ENCODE measurements at regions not wholly inside any gene's neighbourhood (a gene's known extent, or its start where the extent isn't known, plus 50 kb on each side); places are given as distances from the start of the nearest gene placed in this dataset.
"Not testable (repeated sequence)": the region's sequence is repeated elsewhere in the genome, so short reads cannot be mapped to it uniquely, and the experiment has no call there.

GRCh38 chr22:11017108-11017507, 4510.9 kb upstream of the OR11H1 start:
- not testable (repeated sequence) for DNase-seq (ENCODE audit: low spot score)

DNA sequence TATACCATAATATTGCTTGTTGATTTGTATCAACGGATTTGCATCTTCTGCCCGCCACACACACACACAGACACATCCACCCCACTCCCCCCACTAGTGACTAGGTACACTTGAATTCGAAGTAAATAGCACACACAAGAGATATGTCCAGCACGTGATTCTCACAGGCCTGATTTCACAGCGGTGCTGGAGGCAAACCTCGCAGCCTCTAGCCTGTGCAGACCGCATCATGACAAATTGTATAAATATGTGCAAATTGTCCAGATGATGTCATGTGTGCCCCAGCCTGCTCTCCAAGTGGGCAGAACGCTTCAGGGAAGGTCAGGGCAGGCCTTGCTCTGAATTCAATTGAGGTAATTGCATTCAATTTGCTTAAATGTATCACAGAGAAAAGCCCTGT, 4507.5 kb upstream of the OR11H1 start:
- not testable (repeated sequence) for DNase-seq (ENCODE audit: low spot score)

DNA sequence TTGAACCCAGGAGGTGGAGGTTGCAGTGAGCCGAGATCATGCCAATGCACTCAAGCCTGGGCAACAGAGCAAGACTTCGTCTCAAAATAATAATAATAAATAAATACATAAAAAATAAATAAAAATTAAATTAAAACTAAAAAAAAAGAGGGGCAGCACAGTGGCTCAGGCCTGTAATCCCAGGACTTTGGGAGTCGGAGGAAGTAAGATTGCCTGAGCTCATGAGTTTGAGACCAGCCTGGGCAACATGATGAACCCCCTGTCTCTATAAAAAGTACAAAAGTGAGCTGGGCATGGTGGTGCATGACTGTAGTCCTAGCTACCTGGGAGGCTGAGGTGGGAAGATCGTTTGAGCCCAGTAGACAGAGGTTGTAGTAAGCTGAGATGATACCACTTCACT, 4501.5 kb upstream of the OR11H1 start:
- peak; percentile 11 for DNase-seq (ENCODE audit: low spot score)

- DNase-seq (ENCODE audit: low spot score), result not testable (repeated sequence)
Observed at GRCh38 chr22:11027064-11027463, 4500.9 kb upstream of the OR11H1 start.

GRCh38 chr22:11027532-11027931, 4500.5 kb upstream of the OR11H1 start:
- peak; percentile 53 for DNase-seq (ENCODE audit: low spot score)

GRCh38 chr22:11028180-11028579, 4499.8 kb upstream of the OR11H1 start:
- DNase-seq (ENCODE audit: low spot score), result peak; percentile 48

- peak; percentile 55 for DNase-seq (ENCODE audit: low spot score)
Observed at GRCh38 chr22:11029534-11029933, 4498.5 kb upstream of the OR11H1 start.

DNA sequence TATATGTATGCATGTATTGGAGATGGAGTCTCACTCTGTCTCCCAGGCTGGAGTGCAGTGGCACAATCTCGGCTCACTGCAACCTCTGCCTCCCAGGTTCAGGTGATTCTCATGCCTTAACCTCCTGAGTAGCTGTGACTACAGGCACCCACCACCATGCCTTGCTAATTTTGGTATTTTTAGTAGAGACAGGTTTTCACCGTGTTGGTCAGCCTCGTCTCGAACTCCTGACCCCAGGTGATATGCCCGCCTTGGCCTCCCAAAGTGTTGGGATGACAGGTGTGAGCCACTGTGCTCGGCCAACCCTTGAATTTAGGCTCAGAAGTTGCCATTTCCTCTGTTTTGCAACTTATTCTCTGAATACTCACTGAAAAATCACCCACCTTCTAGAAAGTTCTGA, 4498.0 kb upstream of the OR11H1 start:
- DNase-seq (ENCODE audit: low spot score), result peak; percentile 55

DNA sequence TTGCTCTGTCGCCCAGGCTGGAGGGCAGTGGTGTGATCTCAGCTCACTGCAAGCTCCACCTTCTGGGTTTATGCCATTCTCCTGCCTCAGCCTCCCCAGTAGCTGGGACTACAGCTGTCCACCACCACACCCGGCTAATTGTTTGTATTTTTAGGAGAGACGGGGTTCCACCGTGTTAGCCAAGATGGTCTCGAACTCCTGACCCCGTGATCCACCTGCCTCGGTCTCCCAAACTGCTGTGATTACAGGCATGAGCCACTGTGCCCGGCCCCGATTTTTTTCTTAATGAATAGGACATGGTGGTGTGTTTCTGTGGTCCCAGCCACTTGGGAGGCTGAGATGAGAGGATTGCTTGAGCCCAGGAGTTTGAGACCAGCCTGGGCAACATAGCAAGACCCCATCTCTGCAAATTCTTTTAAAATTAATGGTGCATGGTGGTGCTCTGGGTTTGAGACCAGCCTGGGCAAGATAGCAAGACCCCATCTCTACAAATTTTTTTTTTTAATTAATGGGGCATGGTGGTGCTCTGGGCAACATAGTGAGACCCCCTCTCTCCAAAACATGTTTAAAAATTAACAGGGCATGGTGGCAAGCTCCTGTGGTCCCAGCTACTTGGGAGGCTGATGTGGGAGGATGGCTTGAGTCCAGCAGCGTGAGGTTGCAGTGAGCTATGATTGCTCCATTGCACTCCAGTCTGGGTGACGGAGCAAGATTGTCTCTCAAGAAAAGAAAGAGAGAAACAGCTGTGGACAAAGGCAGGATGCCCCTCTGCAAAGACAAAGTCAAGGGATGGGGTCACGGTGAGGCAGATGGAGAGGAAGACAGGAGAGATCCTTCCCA, 4497.2 kb upstream of the OR11H1 start:
- peak; percentile 45 for DNase-seq (ENCODE audit: low spot score)

GRCh38 chr22:11032115-11032514, 4495.9 kb upstream of the OR11H1 start:
- DNase-seq (ENCODE audit: low spot score), result peak; percentile 66

- DNase-seq (ENCODE audit: low spot score), result peak; percentile 61
Observed at GRCh38 chr22:11034660-11034987, 4493.4 kb upstream of the OR11H1 start.

- peak; percentile 63 for DNase-seq (ENCODE audit: low spot score)
Observed at GRCh38 chr22:11035031-11035873, 4492.7 kb upstream of the OR11H1 start.

DNA sequence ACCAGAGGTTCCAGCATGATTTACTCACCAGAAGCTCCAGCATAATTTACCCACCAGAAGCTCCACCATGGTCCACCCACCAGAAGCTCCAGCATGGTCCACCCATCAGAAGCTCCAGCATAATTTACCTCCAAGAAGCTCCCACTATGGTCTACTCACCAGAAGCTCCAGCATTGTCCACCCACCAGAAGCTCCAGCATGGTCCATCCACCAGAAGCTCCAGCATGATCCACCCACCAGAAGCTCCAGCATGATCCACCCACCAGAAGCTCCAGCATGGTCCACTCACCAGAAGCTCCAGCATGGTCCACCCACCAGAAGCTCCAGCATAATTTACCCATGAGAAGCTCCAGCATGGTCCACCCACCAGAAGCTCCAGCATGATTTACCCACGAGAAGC, 4490.7 kb upstream of the OR11H1 start:
- DNase-seq (ENCODE audit: low spot score), result peak; percentile 50

DNA sequence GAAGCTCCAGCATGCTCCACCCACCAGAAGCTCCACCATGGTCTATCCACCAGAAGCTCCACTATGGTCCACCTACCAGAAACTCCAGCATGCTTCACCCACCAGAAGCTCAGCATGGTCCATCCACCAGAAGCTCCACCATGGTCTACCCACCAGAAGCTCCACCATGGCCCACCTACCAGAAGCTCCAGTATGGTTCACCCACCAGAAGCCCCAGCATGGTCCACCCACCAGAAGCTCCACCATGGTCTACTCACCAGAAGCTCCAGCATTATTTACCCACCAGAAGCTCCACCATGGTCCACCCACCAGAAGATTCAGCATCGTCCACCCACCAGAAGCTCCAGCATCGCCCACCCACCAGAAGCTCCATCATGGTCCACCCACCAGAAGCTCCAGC, 4490.2 kb upstream of the OR11H1 start:
- peak; percentile 69 for DNase-seq (ENCODE audit: low spot score)

DNA sequence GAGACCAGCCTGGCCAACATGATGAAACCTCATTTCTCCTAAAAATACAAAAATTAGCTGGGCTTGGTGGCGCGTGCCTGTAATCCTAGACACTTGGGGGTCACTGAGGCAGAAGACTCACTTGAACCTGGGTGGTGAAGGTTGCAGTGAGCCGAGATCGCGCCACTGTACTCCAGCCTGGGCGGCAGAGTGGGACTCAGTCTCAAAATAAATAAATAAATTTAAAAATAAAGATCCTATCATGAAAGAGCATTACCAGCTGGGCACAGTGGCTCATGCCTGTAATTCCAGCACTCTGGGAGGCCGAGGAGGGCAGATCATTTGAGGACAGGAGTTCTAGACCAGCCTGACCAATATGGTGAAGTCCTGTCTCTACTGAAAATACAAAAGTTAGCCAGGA, 4489.2 kb upstream of the OR11H1 start:
- DNase-seq (ENCODE audit: low spot score), result peak; percentile 58

DNA sequence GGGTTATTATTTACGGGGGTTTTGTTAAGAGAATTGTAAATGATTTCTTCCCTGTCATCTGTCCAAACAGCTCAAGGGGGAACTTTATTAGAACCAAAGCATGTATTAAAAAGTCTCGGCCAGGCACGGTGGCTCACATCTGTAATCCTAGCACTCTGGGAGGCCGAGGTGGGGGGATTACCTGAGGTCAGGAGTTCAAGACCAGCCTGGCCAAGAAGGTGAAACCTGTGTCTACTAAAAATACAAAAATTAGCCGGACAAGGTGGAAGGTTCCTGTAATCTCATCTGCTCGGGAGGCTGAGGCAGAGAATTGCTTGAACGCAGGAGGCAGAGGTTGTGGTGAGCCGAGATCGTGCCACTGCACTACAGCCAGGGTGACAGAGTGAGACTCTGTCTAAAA, 4486.6 kb upstream of the OR11H1 start:
- peak; percentile 25 for DNase-seq (ENCODE audit: low spot score)

GRCh38 chr22:11042116-11042515, 4485.9 kb upstream of the OR11H1 start:
- peak; percentile 25 for DNase-seq (ENCODE audit: low spot score)

DNA sequence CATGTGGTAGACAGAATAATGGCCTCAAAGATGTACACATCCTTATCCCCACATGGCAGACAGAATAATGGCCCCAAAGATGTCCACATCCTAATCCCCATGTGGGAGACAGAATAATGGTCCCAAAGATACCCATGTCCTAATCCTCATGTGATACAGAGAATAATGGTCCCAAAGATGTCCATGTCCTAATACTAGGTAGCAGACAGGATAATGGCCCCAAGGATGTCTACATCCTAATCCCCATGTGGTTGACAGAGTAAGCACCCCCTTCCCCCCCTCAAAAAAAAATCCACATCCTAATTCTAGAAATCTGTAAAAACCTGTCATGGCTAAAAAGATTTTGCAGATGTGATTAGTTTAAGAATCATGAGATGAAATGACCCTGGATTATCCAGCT, 4484.7 kb upstream of the OR11H1 start:
- not testable (repeated sequence) for DNase-seq (ENCODE audit: low spot score)

- not testable (repeated sequence) for DNase-seq (ENCODE audit: low spot score)
Observed at GRCh38 chr22:11048884-11049283, 4479.1 kb upstream of the OR11H1 start.

- peak; percentile 25 for DNase-seq (ENCODE audit: low spot score)
Observed at GRCh38 chr22:11050226-11050625, 4477.8 kb upstream of the OR11H1 start.

GRCh38 chr22:11051401-11052112, 4476.4 kb upstream of the OR11H1 start:
- DNase-seq (ENCODE audit: low spot score), result peak; percentile 56
